ENCODE measurements at regions not wholly inside any gene's neighbourhood (a gene's known extent, or its start where the extent isn't known, plus 50 kb on each side); places are given as distances from the start of the nearest gene placed in this dataset.
"Not testable (repeated sequence)": the region's sequence is repeated elsewhere in the genome, so short reads cannot be mapped to it uniquely, and the experiment has no call there.

GRCh38 chr2:203636588-203637470 lies 69.6 kb upstream of the CD28 start:
- H3K4me3 ChIP-seq (ENCODE audit: insufficient read depth, low read length) = no peak overlapping the region

GRCh38 chr2:203637471-203638167 lies 68.8 kb upstream of the CD28 start:
- DNase-seq (ENCODE audit: insufficient read length, low spot score, missing footprints) = no peak
- H3K4me2 ChIP-seq (ENCODE audit: insufficient read depth, low read length) = peak overlapping the region; percentile 7
- no peaks in the 10 kb centered on the region for H3K27me3 ChIP-seq (ENCODE audit: insufficient read depth, low read length)
- no peaks in the 10 kb centered on the region for H3K79me2 ChIP-seq (ENCODE audit: insufficient read depth, low read length)
- H3K27ac ChIP-seq (ENCODE audit: low read depth, low read length) = peak overlapping the region; percentile 3
- H3K9me3 ChIP-seq (ENCODE audit: low read depth, low read length) = no peaks in the 10 kb centered on the region
- no peaks in the 10 kb centered on the region for H4K20me1 ChIP-seq (ENCODE audit: insufficient read depth, low read length)
- H3K36me3 ChIP-seq (ENCODE audit: insufficient read depth, low read length) = no peaks in the 10 kb centered on the region
- no peak for TF ChIP-seq CTCF (IDR thresholded peaks at IDR 0.05; ENCODE audit: extremely low read depth, low read depth, low read length)
- H3K4me1 ChIP-seq (ENCODE audit: insufficient read depth, low read length) = peaks cover 15% of the 10 kb centered on the region
- no peak overlapping the region for H3K4me3 ChIP-seq (ENCODE audit: insufficient read depth, low read length)
- peak overlapping the region; percentile 79 for H2AFZ ChIP-seq (ENCODE audit: low read length)

More at GRCh38 chr2:203636588-203637470, 69.6 kb upstream of the CD28 start:
- no peaks in the 10 kb centered on the region for H3K36me3 ChIP-seq (ENCODE audit: insufficient read depth, low read length)
- peak; percentile 83 for DNase-seq (ENCODE audit: insufficient read length, low spot score, missing footprints)
- H3K4me2 ChIP-seq (ENCODE audit: insufficient read depth, low read length) = peak overlapping the region; percentile 7
- no peaks in the 10 kb centered on the region for H3K79me2 ChIP-seq (ENCODE audit: insufficient read depth, low read length)
- TF ChIP-seq CTCF (IDR thresholded peaks at IDR 0.05; ENCODE audit: extremely low read depth, low read depth, low read length) = no peak
- H3K27ac ChIP-seq (ENCODE audit: low read depth, low read length) = peak overlapping the region; percentile 3
- peak overlapping the region; percentile 79 for H2AFZ ChIP-seq (ENCODE audit: low read length)
- no peaks in the 10 kb centered on the region for H3K9me3 ChIP-seq (ENCODE audit: low read depth, low read length)
- peaks cover 15% of the 10 kb centered on the region for H3K4me1 ChIP-seq (ENCODE audit: insufficient read depth, low read length)
- H4K20me1 ChIP-seq (ENCODE audit: insufficient read depth, low read length) = no peaks in the 10 kb centered on the region
- H3K27me3 ChIP-seq (ENCODE audit: insufficient read depth, low read length) = no peaks in the 10 kb centered on the region

GRCh38 chr2:203641865-203642264 lies 64.6 kb upstream of the CD28 start:
- H3K4me3 ChIP-seq (ENCODE audit: insufficient read depth, low read length); H4K20me1 ChIP-seq (ENCODE audit: insufficient read depth, low read length); H3K27ac ChIP-seq (ENCODE audit: low read depth, low read length); H3K9me3 ChIP-seq (ENCODE audit: low read depth, low read length); H3K4me2 ChIP-seq (ENCODE audit: insufficient read depth, low read length); H3K27me3 ChIP-seq (ENCODE audit: insufficient read depth, low read length); H3K79me2 ChIP-seq (ENCODE audit: insufficient read depth, low read length); H2AFZ ChIP-seq (ENCODE audit: low read length); H3K36me3 ChIP-seq (ENCODE audit: insufficient read depth, low read length); DNase-seq (ENCODE audit: insufficient read length, low spot score, missing footprints): not testable (repeated sequence)
- peaks cover 12% of the 10 kb centered on the region for H3K4me1 ChIP-seq (ENCODE audit: insufficient read depth, low read length)

GRCh38 chr2:203642841-203643240 lies 63.6 kb upstream of the CD28 start:
- not testable (repeated sequence) for H3K4me2 ChIP-seq (ENCODE audit: insufficient read depth, low read length); H3K4me3 ChIP-seq (ENCODE audit: insufficient read depth, low read length); H3K9me3 ChIP-seq (ENCODE audit: low read depth, low read length); H3K36me3 ChIP-seq (ENCODE audit: insufficient read depth, low read length); DNase-seq (ENCODE audit: insufficient read length, low spot score, missing footprints); H3K4me1 ChIP-seq (ENCODE audit: insufficient read depth, low read length); H3K27me3 ChIP-seq (ENCODE audit: insufficient read depth, low read length); H3K27ac ChIP-seq (ENCODE audit: low read depth, low read length); H4K20me1 ChIP-seq (ENCODE audit: insufficient read depth, low read length); H2AFZ ChIP-seq (ENCODE audit: low read length); H3K79me2 ChIP-seq (ENCODE audit: insufficient read depth, low read length)

All from osteoblast (primary cell).